GM13977 (cell line): ENCODE measurements at regions not wholly inside any gene's neighbourhood (a gene's known extent, or its start where the extent isn't known, plus 50 kb on each side); places are given as distances from the start of the nearest gene placed in this dataset.
"Not testable (repeated sequence)": the region's sequence is repeated elsewhere in the genome, so short reads cannot be mapped to it uniquely, and the experiment has no call there.

Experiments
- DNase-seq: peaks from one replicate; pipeline ENCODE4 v3.0.0; 2012; ENCODE audit warnings: low spot score
- CTCF ChIP-seq: IDR thresholded peaks from 2 replicates; pipeline ENCODE4 v1.5.1; 2012; ENCODE audit warnings: mild to moderate bottlenecking, control low read depth; ENCODE audit not compliant: insufficient read depth; ENCODE audit errors: extremely low read depth, missing control alignments
- in situ Hi-C: fragments of 300-500 bp; cut with MboI; formaldehyde crosslinking; loops from one replicate; pipeline ENCODE4 v1.12.0; 2022; ENCODE audit warnings: low sequenced_read_pairs, low pct_unique_long_range_greater_than_20kb, mixed read lengths, inconsistent platforms; ENCODE audit not compliant: unreplicated experiment

GRCh38 chr3:107218864-107219269 is 158.4 kb upstream of the CCDC54 start:
- in situ Hi-C loops: no loop called here
- no peak for TF ChIP-seq CTCF
- DNase-seq: no peak

DNA sequence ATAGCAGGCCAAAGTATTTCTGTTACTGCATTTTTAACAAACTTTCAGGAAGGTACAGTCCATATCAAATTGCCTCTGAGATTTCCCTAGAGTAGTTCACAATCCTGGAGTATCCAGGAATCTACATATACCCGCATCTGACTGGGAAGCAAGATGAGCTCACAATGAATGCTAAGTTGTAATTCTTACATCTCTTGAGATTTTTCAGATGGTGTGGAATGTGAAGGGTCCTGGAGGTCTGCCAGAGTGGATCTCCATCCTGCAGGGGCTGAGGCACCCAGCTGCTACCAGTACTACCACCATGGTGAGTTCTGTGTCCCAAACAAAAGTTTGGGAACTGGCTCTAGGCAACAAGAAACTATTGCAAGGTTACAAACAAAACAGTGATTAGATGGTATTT is 156.7 kb upstream of the CCDC54 start:
- TF ChIP-seq CTCF: no peak
- no peak for DNase-seq
- in situ Hi-C loops: no loop called here

- DNase-seq: no peak
- no peak for TF ChIP-seq CTCF
- in situ Hi-C loops: no loop called here
These were observed 155.4 kb upstream of the CCDC54 start for GRCh38 chr3:107221856-107222255.

GRCh38 chr3:107222907-107223306 is 154.3 kb upstream of the CCDC54 start:
- in situ Hi-C loops: no loop called here
- no peak for TF ChIP-seq CTCF
- no peak for DNase-seq

DNA sequence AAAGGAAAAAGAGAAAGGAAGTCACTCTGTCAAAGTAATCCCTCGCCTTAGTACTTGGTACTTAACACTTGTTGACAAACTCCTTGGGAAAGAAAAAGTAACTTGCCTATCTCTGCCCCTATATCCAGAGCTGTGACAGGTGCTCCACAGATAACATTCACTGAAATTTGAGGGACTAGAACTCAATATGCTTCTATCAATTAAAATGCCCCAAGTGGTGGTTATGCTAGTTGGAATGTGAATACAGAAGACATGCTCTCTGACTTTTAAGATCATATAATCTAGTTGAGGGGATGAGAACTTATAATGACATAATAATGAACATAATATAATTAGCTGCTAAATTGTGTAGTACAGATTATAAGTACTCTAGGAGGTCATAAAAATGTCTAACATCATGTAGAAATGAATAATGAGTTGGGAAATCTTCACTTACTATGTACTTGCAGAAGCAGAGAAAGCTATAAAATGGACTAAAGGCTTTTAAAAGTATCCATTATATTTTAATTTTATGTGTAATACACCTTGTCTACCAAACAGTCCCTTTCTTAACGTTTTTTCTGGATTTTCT is 153.1 kb upstream of the CCDC54 start:
- in situ Hi-C loops: no loop called here
- no peak for DNase-seq
- TF ChIP-seq CTCF: no peak

DNA sequence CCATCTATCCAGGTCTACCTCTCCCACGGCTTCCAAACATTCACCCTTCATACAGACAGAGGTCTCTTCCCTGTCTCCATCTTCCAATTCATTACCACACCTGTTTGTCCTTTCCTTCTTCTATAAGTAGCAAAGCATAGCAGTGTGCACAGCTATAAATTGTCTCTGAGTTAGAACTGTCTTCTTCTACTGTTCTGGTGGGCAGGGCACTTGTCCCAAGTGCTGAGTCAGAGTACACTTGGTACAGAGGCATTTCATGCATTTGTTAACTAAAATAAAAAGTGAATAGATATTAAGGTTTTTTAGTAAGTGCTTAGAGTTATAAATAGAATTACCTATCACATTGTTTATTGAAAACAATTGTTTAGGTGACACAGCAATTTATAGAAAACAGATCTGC is 150.1 kb upstream of the CCDC54 start:
- TF ChIP-seq CTCF: no peak
- no peak for DNase-seq
- in situ Hi-C loops: no loop called here

DNA sequence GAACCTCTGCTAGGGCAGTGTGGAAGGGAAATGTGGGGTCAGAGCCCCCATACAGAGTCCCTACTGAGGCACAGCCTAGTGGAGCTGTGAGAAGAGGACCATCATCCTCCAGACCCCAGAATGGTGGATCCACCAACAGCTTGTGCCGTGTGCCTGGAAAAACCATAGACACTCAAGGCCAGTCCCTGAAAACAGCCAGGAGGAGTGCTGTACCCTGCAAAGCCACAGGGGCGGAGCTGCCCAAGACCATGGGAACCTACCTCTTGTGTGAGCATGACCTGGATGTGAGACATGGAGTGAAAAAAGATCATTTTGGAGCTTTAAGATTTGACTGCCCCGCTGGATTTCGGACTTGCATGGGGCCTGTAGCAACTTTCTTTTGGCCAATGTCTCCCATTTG is 143.4 kb upstream of the CCDC54 start:
- DNase-seq, in situ Hi-C loops: not testable (repeated sequence)
